ENCODE measurements at regions not wholly inside any gene's neighbourhood (a gene's known extent, or its start where the extent isn't known, plus 50 kb on each side); places are given as distances from the start of the nearest gene placed in this dataset.
"Not testable (repeated sequence)": the region's sequence is repeated elsewhere in the genome, so short reads cannot be mapped to it uniquely, and the experiment has no call there.

DNA sequence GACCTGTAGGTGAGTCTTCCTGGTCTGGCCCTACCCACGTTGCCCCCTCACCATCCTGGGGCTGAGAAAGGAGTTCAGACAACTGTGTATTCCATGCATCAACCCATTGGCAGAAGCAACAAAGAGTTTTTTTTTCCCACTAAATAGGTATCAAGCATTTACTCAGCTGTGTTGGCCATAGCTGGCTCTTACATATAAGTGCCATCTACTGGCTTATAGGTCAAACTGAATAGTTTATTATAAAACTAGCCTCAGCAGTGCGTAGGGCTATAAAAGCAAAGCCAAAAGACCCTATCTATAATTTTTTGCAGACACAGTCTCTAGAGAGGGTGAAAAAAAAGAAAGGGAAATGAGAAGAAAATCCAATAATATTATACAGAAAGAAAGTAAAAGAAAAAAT lies 765.2 kb upstream of the MGAT4C start:
- ChIA-PET CTCF (no interaction called here), POLR2A (no interaction called here)
- no peak for DNase-seq (ENCODE audit: extremely low spot score)
- TF ChIP-seq, protein P1, sequence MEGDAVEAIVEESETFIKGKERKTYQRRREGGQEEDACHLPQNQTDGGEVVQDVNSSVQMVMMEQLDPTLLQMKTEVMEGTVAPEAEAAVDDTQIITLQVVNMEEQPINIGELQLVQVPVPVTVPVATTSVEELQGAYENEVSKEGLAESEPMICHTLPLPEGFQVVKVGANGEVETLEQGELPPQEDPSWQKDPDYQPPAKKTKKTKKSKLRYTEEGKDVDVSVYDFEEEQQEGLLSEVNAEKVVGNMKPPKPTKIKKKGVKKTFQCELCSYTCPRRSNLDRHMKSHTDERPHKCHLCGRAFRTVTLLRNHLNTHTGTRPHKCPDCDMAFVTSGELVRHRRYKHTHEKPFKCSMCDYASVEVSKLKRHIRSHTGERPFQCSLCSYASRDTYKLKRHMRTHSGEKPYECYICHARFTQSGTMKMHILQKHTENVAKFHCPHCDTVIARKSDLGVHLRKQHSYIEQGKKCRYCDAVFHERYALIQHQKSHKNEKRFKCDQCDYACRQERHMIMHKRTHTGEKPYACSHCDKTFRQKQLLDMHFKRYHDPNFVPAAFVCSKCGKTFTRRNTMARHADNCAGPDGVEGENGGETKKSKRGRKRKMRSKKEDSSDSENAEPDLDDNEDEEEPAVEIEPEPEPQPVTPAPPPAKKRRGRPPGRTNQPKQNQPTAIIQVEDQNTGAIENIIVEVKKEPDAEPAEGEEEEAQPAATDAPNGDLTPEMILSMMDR (IDR thresholded peaks at IDR 0.05; ENCODE audit: control extremely low read depth, extremely low read depth, low read depth, missing control alignments): no peak

DNA sequence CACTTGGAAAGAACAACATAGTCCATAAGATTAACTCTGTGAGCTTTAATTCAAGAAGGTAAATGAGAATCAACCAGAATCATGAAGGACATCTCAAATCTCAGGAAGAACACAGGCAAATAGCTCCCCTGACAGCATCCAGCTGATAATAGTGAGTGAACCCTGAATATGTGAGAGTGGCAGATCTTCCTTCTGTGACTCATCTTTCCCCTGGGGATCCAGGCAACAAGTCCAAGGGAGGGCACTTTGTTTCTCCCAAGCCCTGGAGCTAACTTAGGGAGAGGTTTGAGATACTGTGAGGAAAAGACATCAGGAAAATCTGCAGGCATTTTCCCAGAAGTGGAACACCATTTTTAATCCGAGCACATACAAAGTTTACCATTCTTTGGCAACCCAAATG lies 763.9 kb upstream of the MGAT4C start:
- TF ChIP-seq, protein P1 (IDR thresholded peaks at IDR 0.05; ENCODE audit: control extremely low read depth, extremely low read depth, low read depth, missing control alignments): no peak
- POLR2A ChIA-PET: no interaction called here
- CTCF ChIA-PET: no interaction called here
- DNase-seq (ENCODE audit: extremely low spot score): no peak

DNA sequence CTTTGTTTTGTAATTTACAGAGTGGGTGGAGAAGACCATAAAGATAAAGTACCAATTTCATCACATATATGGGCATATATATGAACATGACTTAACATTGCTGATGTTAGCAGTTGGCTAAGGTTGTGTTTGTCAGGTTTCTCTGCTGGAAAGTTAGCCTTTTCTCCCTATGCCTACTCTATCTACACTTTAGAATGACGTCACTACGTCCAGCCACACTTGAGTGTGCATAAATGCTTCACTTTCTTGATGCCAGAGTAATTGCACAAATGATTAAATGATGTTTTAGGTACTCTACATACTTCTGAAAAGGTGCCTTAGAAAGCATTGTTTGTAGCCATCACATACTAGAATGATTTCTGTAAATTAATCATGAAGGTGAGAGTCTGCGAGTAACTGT lies 759.2 kb upstream of the MGAT4C start:
- CTCF ChIA-PET: no interaction called here
- DNase-seq (ENCODE audit: extremely low spot score): no peak
- POLR2A ChIA-PET: no interaction called here
- TF ChIP-seq, protein P1 (IDR thresholded peaks at IDR 0.05; ENCODE audit: control extremely low read depth, extremely low read depth, low read depth, missing control alignments): no peak

DNA sequence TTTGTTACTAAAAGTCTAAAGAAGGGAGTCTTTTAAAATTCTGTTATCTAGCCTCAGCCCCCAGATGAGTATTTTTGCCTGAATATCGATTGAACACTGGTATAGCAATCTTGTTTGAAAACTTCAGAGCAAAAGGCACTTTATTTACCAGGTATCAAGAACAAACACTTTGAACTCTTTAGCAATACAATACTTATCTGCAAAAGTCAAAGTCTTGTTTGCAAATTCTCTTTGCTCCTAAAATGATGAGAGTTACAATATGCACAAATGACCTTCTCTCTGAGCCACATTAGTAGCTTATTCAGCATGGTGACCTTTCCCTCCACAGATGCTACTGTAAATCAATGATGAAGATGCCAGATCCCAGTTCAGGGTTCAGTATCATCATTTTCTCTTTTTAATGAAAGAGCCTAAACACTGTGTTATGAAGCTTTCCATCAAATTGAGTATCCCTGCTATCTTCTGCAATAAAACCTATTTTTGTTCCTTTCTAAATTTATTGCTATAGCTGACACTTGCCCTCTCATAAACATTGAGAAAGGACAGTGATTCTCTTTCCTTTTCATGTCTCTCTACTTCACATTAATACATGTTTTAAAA lies 752.7 kb upstream of the MGAT4C start:
- TF ChIP-seq, protein P1 (IDR thresholded peaks at IDR 0.05; ENCODE audit: control extremely low read depth, extremely low read depth, low read depth, missing control alignments): no peak
- no peak for DNase-seq (ENCODE audit: extremely low spot score)
- ChIA-PET CTCF (interaction anchor here (1.3 kb wide), 1 partner anchor 9 kb away, joined by 3 read pairs; no protein-coding TSS in a partner anchor), POLR2A (no interaction called here)

DNA sequence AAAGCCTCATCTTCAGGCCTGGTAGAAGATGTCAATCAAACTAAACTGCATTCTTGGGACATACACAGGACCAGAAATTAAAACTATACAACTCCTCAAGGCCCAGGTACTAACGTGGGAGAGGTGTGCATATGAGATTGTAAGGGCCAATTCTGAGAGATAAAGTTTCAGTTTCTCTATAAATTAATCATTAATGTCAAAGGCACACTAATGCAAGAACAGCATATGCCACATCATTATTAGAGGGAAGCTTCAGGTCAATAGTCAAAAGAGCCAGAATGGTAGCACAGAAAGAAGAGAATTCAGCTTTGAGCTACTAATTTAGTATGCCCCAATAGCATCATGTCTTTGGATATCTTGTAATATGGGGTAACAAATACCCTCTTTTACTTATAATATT lies 744.9 kb upstream of the MGAT4C start:
- TF ChIP-seq, protein P1 (IDR thresholded peaks at IDR 0.05; ENCODE audit: control extremely low read depth, extremely low read depth, low read depth, missing control alignments): no peak
- ChIA-PET CTCF (no interaction called here), POLR2A (no interaction called here)
- DNase-seq (ENCODE audit: extremely low spot score): no peak

DNA sequence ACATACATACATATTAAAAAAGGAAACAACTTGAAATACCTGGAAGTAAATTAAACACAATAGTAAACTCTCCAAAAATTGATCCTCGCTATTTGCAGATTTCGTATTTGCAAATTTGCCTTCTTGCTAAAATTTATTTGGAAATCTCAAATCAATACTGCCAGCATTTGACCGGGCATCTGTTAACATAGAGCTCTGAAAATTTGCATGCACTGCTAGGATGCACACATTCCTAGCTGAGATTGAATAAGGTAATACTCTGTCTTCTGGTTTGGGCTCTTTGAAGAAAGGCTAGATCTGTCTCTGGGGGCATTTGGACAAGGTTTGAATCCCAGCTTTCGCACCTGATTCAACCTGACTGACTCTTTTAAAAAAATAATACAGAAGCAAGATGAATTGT lies 729.1 kb upstream of the MGAT4C start:
- POLR2A ChIA-PET: no interaction called here
- CTCF ChIA-PET: no interaction called here
- TF ChIP-seq, protein P1 (IDR thresholded peaks at IDR 0.05; ENCODE audit: control extremely low read depth, extremely low read depth, low read depth, missing control alignments): no peak
- no peak for DNase-seq (ENCODE audit: extremely low spot score)

DNA sequence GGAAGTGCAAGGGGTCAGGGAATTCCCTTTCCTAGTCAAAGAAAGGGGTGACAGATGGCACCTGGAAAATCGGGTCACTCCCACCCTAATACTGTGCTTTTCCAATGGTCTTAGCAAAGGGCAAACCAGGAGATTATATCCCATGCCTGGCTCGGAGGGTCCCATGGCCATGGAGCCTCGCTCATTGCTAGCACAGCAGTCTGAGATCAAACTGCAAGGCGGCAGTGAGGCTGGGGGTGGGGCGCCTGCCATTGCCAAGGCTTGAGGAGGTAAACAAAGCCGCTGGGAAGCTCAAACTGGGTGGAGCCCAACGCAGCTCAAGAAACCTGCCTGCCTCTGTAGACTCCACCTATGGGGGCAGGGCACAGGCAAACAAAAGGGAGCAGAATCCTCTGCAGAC lies 714.4 kb upstream of the MGAT4C start:
- CTCF ChIA-PET; DNase-seq (ENCODE audit: extremely low spot score); POLR2A ChIA-PET: not testable (repeated sequence)
